H1 (cell line): ENCODE measurements at regions not wholly inside any gene's neighbourhood (a gene's known extent, or its start where the extent isn't known, plus 50 kb on each side); places are given as distances from the start of the nearest gene placed in this dataset.
"Not testable (repeated sequence)": the region's sequence is repeated elsewhere in the genome, so short reads cannot be mapped to it uniquely, and the experiment has no call there.

ENCODE experiments used
- CTCF ChIA-PET: fragments of 300-600 bp; sonication (Branson Sonifier 250); formaldehyde crosslinking; loops from one replicate; lab custom pipeline; 2021; ENCODE audit not compliant: partially characterized antibody; lab: Charles Lee
- POLR2A ChIA-PET: fragments of 300-600 bp; sonication (Branson Sonifier 250); formaldehyde crosslinking; loops from one replicate; lab custom pipeline; 2021; ENCODE audit warnings: inconsistent platforms; ENCODE audit not compliant: partially characterized antibody; lab: Charles Lee
- DNase-seq, 2 experiments: peaks; one replicate each; pipeline versions ENCODE4 v3.0.0 to v3.0.0-alpha.2; 2010 to 2022; ENCODE audit warnings: low spot score in 2 of 2, low read depth in 1 of 2, mixed read lengths in 1 of 2
- FAIRE-seq: peaks from 2 replicates; lab custom pipeline; 2011; peaks lifted over from hg19 to GRCh38; lab: Jason Lieb, UNC
- H2AFZ ChIP-seq: 2 replicates; pipeline ENCODE4 v1.8.1; 2012; ENCODE audit warnings: low read length, inconsistent platforms
- H2AK5ac ChIP-seq: 2 replicates; pipeline ENCODE4 v1.6.1; 2013; ENCODE audit warnings: low read depth, low read length
- H2BK120ac ChIP-seq: replicated peaks from 2 replicates; pipeline ENCODE3; 2013; ENCODE audit warnings: low read depth, low read length, inconsistent platforms
- H2BK12ac ChIP-seq: 2 replicates; pipeline ENCODE4 v1.6.1; 2013; ENCODE audit warnings: low read depth, low read length
- H2BK15ac ChIP-seq: 2 replicates; pipeline ENCODE4 v1.6.1; 2013; ENCODE audit warnings: low read length
- H2BK20ac ChIP-seq: 2 replicates; pipeline ENCODE4 v1.6.1; 2013; ENCODE audit warnings: low read length
- H2BK5ac ChIP-seq: 2 replicates; pipeline ENCODE4 v1.6.1; 2013; ENCODE audit warnings: low read depth, low read length
- H3K14ac ChIP-seq: 2 replicates; pipeline ENCODE4 v1.6.1; 2013; ENCODE audit warnings: inconsistent platforms; ENCODE audit not compliant: insufficient read length
- H3K18ac ChIP-seq: 2 replicates; pipeline ENCODE4 v1.6.1; 2013; ENCODE audit warnings: low read length; ENCODE audit errors: extremely low read depth
- H3K23ac ChIP-seq: 2 replicates; pipeline ENCODE4 v1.6.1; 2013; ENCODE audit warnings: inconsistent platforms; ENCODE audit not compliant: insufficient read length
- H3K23me2 ChIP-seq: 2 replicates; pipeline ENCODE4 v1.6.1; 2013; ENCODE audit warnings: low read depth, low read length
- H3K27ac ChIP-seq: 2 replicates; pipeline ENCODE4 v1.6.1; 2011; ENCODE audit warnings: low read depth, low read length, inconsistent platforms
- H3K27me3 ChIP-seq, 4 experiments: replicated peaks in 1 of 4; 1 replicate in 1 of 4; 2 replicates in 3 of 4; pipeline versions ENCODE4 v1.6.1 to v1.8.1; 2011 to 2013; ENCODE audit warnings: low read length in 3 of 4, mild to moderate bottlenecking in 3 of 4, inconsistent platforms in 2 of 4, mixed read lengths in 2 of 4, moderate library complexity in 1 of 4; ENCODE audit not compliant: control insufficient read depth in 3 of 4, insufficient read depth in 3 of 4; ENCODE audit errors: extremely low read depth in 1 of 4
- H3K36me3 ChIP-seq, 4 experiments: 2 replicates each; pipeline versions ENCODE4 v1.6.1 to v1.8.1; 2011 to 2013; ENCODE audit warnings: mild to moderate bottlenecking in 4 of 4, low read length in 3 of 4, moderate library complexity in 2 of 4, control low read depth in 1 of 4, inconsistent platforms in 1 of 4; ENCODE audit not compliant: insufficient read depth in 4 of 4, control insufficient read depth in 2 of 4
- H3K4ac ChIP-seq: replicated peaks from 2 replicates; pipeline ENCODE3; 2013; ENCODE audit warnings: low read length, low read depth, mixed read lengths, inconsistent platforms; ENCODE audit not compliant: insufficient read length
- H3K4me1 ChIP-seq, 4 experiments: replicated peaks in 1 of 4; 1 replicate in 1 of 4; 2 replicates in 3 of 4; pipeline versions ENCODE4 v1.6.1 to v1.8.1; 2011 to 2013; ENCODE audit warnings: low read length in 3 of 4, inconsistent platforms in 2 of 4, mixed read lengths in 1 of 4; ENCODE audit not compliant: insufficient read depth in 4 of 4, control insufficient read depth in 3 of 4
- H3K4me2 ChIP-seq, 2 experiments: 2 replicates each; pipeline versions ENCODE4 v1.6.1 to v1.8.1; 2011 to 2013; ENCODE audit warnings: low read depth in 2 of 2, low read length in 2 of 2, control low read depth in 1 of 2, inconsistent platforms in 1 of 2, mild to moderate bottlenecking in 1 of 2; ENCODE audit not compliant: insufficient read depth in 1 of 2
- H3K4me3 ChIP-seq, 4 experiments: fragments of 200-600, 300-600 bp in 1 of 4; sonication (generic), shearing (Covaris generic), sonication (Bioruptor Twin) in 1 of 4; 2 replicates each; pipeline versions ENCODE4 v1.5.1 to v1.8.1; 2011 to 2016; ENCODE audit warnings: low read length in 4 of 4, low read depth in 3 of 4, control low read depth in 2 of 4, inconsistent platforms in 2 of 4, mild to moderate bottlenecking in 2 of 4, mixed read lengths in 1 of 4, moderate library complexity in 1 of 4; ENCODE audit not compliant: insufficient read depth in 2 of 4; ENCODE audit errors: extremely low read depth in 1 of 4
- H3K56ac ChIP-seq: replicated peaks from 2 replicates; pipeline ENCODE3; 2013; ENCODE audit warnings: low read depth, mild to moderate bottlenecking, mixed read lengths, low read length, inconsistent platforms; ENCODE audit not compliant: insufficient read length
- H3K79me1 ChIP-seq: 2 replicates; pipeline ENCODE4 v1.6.1; 2013; ENCODE audit warnings: low read depth, low read length, control low read depth
- H3K79me2 ChIP-seq, 2 experiments: 2 replicates each; pipeline versions ENCODE4 v1.6.1 to v1.8.1; 2012 to 2013; ENCODE audit warnings: low read length in 2 of 2, mild to moderate bottlenecking in 2 of 2, inconsistent platforms in 1 of 2; ENCODE audit not compliant: insufficient read depth in 2 of 2, control insufficient read depth in 1 of 2
- H3K9ac ChIP-seq, 4 experiments: replicated peaks in 1 of 4; 1 replicate in 1 of 4; 2 replicates in 3 of 4; pipeline versions ENCODE4 v1.6.1 to v1.8.1; 2011 to 2013; ENCODE audit warnings: low read depth in 3 of 4, low read length in 3 of 4, control low read depth in 2 of 4, mild to moderate bottlenecking in 2 of 4, moderate library complexity in 2 of 4, inconsistent platforms in 1 of 4; ENCODE audit errors: extremely low read depth in 1 of 4
- H3K9me3 ChIP-seq, 2 experiments: 2 replicates each; pipeline versions ENCODE4 v1.6.1 to v1.8.1; 2012 to 2013; ENCODE audit warnings: mild to moderate bottlenecking in 2 of 2, moderate library complexity in 2 of 2, control low read depth in 1 of 2, inconsistent platforms in 1 of 2, low read depth in 1 of 2, low read length in 1 of 2, mixed read lengths in 1 of 2; ENCODE audit not compliant: insufficient read depth in 2 of 2
- H4K20me1 ChIP-seq, 2 experiments: replicated peaks in 1 of 2; 2 replicates each; pipeline versions ENCODE3 to v1.8.1; 2011 to 2013; ENCODE audit warnings: inconsistent platforms in 2 of 2, low read length in 2 of 2, mild to moderate bottlenecking in 1 of 2; ENCODE audit not compliant: insufficient read depth in 2 of 2, control insufficient read depth in 1 of 2
- H4K5ac ChIP-seq: 2 replicates; pipeline ENCODE4 v1.6.1; 2013; ENCODE audit warnings: low read length, low read depth, mixed read lengths, inconsistent platforms; ENCODE audit not compliant: insufficient read length
- H4K8ac ChIP-seq: 2 replicates; pipeline ENCODE4 v1.8.0; 2013; ENCODE audit warnings: mild to moderate bottlenecking, moderate library complexity, low read length, inconsistent platforms; ENCODE audit not compliant: insufficient read depth; ENCODE audit errors: extremely low read depth
- H4K91ac ChIP-seq: replicated peaks from 2 replicates; pipeline ENCODE3; 2013; ENCODE audit warnings: low read length, mixed read lengths, inconsistent platforms; ENCODE audit not compliant: insufficient read length
- WGBS, 2 experiments: shearing (Covaris generic) in 1 of 2; methylation state at CpG; one replicate each; pipeline versions ENCODE4 v1.1.6 to v1.1.7; 2013 to 2015; ENCODE audit warnings: low lambda C conversion rate in 2 of 2, mixed read lengths in 2 of 2, inconsistent platforms in 1 of 2, low coverage in 1 of 2, missing lambda C conversion rate in 1 of 2; ENCODE audit not compliant: insufficient replicate concordance in 2 of 2, insufficient coverage in 1 of 2, insufficient read length in 1 of 2; ENCODE audit errors: extremely low coverage in 1 of 2, missing lambda C conversion rate in 1 of 2; 5-methylcytosine and 5-hydroxymethylcytosine counted together

GRCh38 chr14:65179231-65179630 lies 76.9 kb upstream of the MAX start:
- H2BK20ac ChIP-seq, H3K56ac ChIP-seq, H3K9me3 ChIP-seq, H3K4me3 ChIP-seq, H3K36me3 ChIP-seq, H4K91ac ChIP-seq, H3K14ac ChIP-seq, H2BK5ac ChIP-seq, FAIRE-seq, H2BK120ac ChIP-seq, POLR2A ChIA-PET, H2AK5ac ChIP-seq, H3K27ac ChIP-seq, H4K5ac ChIP-seq, H3K23me2 ChIP-seq, H3K18ac ChIP-seq, H2BK15ac ChIP-seq, H2AFZ ChIP-seq, H3K4me2 ChIP-seq, H3K23ac ChIP-seq, H3K4ac ChIP-seq, H2BK12ac ChIP-seq, H4K8ac ChIP-seq, DNase-seq, H3K27me3 ChIP-seq, H3K79me1 ChIP-seq, H3K79me2 ChIP-seq, H3K9ac ChIP-seq, H4K20me1 ChIP-seq: not testable (repeated sequence)
- CTCF ChIA-PET = interaction anchor here (0.6 kb wide), 1 partner anchor 151 kb away, joined by 3 read pairs; no protein-coding TSS in a partner anchor
- WGBS, 2 experiments = 92% methylated on average over 4 of the region's 4 CpGs; no CpG with 5 or more reads in 1 of the 2 experiments
- H3K4me1 ChIP-seq = peaks cover 3 to 12% (median 8%) of the 10 kb centered on the region in 4 experiments; a peak in 6 of 7 replicates
